ENCODE measurements at regions not wholly inside any gene's neighbourhood (a gene's known extent, or its start where the extent isn't known, plus 50 kb on each side); places are given as distances from the start of the nearest gene placed in this dataset.
"Not testable (repeated sequence)": the region's sequence is repeated elsewhere in the genome, so short reads cannot be mapped to it uniquely, and the experiment has no call there.

GRCh38 chr2:21376864-21377263 is 253.1 kb downstream of the TDRD15 start:
- Mint-ChIP-seq H3K27ac (no peak overlapping the region), H3K36me3 (no peaks in the 10 kb centered on the region), H3K27me3 (peaks cover 13% of the 10 kb centered on the region), H3K4me3 (no peak overlapping the region), H3K4me1 (ENCODE audit: unreplicated experiment) (no peaks in the 10 kb centered on the region), H3K9me3 (no peaks in the 10 kb centered on the region)
- no peak for DNase-seq (ENCODE audit: extremely low spot score, unreplicated experiment)
- TF ChIP-seq CTCF (conservative IDR thresholded peaks at IDR 0.05) = no peak

GRCh38 chr2:21379140-21379539 is 255.4 kb downstream of the TDRD15 start:
- Mint-ChIP-seq H3K27me3 (peaks cover 13% of the 10 kb centered on the region), H3K36me3 (no peaks in the 10 kb centered on the region), H3K4me3 (no peak overlapping the region), H3K4me1 (ENCODE audit: unreplicated experiment) (peaks cover 12% of the 10 kb centered on the region), H3K9me3 (no peaks in the 10 kb centered on the region), H3K27ac (no peak overlapping the region)
- TF ChIP-seq CTCF (conservative IDR thresholded peaks at IDR 0.05) = no peak
- no peak for DNase-seq (ENCODE audit: extremely low spot score, unreplicated experiment)

GRCh38 chr2:21379668-21380067 is 255.9 kb downstream of the TDRD15 start:
- H3K36me3 Mint-ChIP-seq, H3K9me3 Mint-ChIP-seq: not testable (repeated sequence)

GRCh38 chr2:21381421-21381820 is 257.7 kb downstream of the TDRD15 start:
- DNase-seq (ENCODE audit: extremely low spot score, unreplicated experiment) = no peak
- Mint-ChIP-seq H3K4me3 (no peak overlapping the region), H3K27ac (no peak overlapping the region), H3K36me3 (no peaks in the 10 kb centered on the region), H3K4me1 (ENCODE audit: unreplicated experiment) (peaks cover 12% of the 10 kb centered on the region), H3K9me3 (no peaks in the 10 kb centered on the region), H3K27me3 (peaks cover 7% of the 10 kb centered on the region)
- no peak for TF ChIP-seq CTCF (conservative IDR thresholded peaks at IDR 0.05)

More at GRCh38 chr2:21379668-21380067, 255.9 kb downstream of the TDRD15 start:
- H3K27me3 Mint-ChIP-seq = peaks cover 13% of the 10 kb centered on the region
- not testable (repeated sequence) for DNase-seq (ENCODE audit: extremely low spot score, unreplicated experiment); H3K27ac Mint-ChIP-seq; H3K4me3 Mint-ChIP-seq
- peaks cover 12% of the 10 kb centered on the region for H3K4me1 Mint-ChIP-seq (ENCODE audit: unreplicated experiment)

- H3K36me3 Mint-ChIP-seq = no peaks in the 10 kb centered on the region
- peaks cover 5% of the 10 kb centered on the region for H3K27me3 Mint-ChIP-seq
- DNase-seq (ENCODE audit: extremely low spot score, unreplicated experiment) = no peak
- H3K4me1 Mint-ChIP-seq (ENCODE audit: unreplicated experiment) = peaks cover 12% of the 10 kb centered on the region
- no peaks in the 10 kb centered on the region for H3K9me3 Mint-ChIP-seq
- TF ChIP-seq CTCF (conservative IDR thresholded peaks at IDR 0.05) = no peak
- H3K4me3 Mint-ChIP-seq = no peak overlapping the region
- no peak overlapping the region for H3K27ac Mint-ChIP-seq
Observed at GRCh38 chr2:21382701-21383520, 259.1 kb downstream of the TDRD15 start.

GRCh38 chr2:21386666-21387065 is 262.9 kb downstream of the TDRD15 start:
- H3K27ac Mint-ChIP-seq = no peak overlapping the region
- DNase-seq (ENCODE audit: extremely low spot score, unreplicated experiment) = no peak
- no peaks in the 10 kb centered on the region for H3K36me3 Mint-ChIP-seq
- H3K9me3 Mint-ChIP-seq = peaks cover 8% of the 10 kb centered on the region
- TF ChIP-seq CTCF (conservative IDR thresholded peaks at IDR 0.05) = no peak
- no peak overlapping the region for H3K4me3 Mint-ChIP-seq
- H3K27me3 Mint-ChIP-seq = peaks cover 9% of the 10 kb centered on the region
- peaks cover 12% of the 10 kb centered on the region for H3K4me1 Mint-ChIP-seq (ENCODE audit: unreplicated experiment)
